Neutrophil (primary cell): ENCODE measurements at regions not wholly inside any gene's neighbourhood (a gene's known extent, or its start where the extent isn't known, plus 50 kb on each side); places are given as distances from the start of the nearest gene placed in this dataset.

Experiments used
- H3K27ac ChIP-seq: fragments of 200-600 bp; sonication (generic); 2 replicates; pipeline ENCODE4 v1.5.1; 2016; ENCODE audit warnings: mild to moderate bottlenecking, moderate library complexity
- H3K27me3 ChIP-seq: fragments of 200-600 bp; sonication (generic); 2 replicates; pipeline ENCODE4 v1.6.0; 2016; ENCODE audit warnings: mild to moderate bottlenecking
- H3K36me3 ChIP-seq: fragments of 200-600 bp; sonication (generic); 2 replicates; pipeline ENCODE4 v1.5.1; 2017
- H3K4me1 ChIP-seq, 2 experiments: fragments of 200-600 bp in 1 of 2; sonication (generic) in 1 of 2; 1 replicate in 1 of 2; 2 replicates in 1 of 2; pipeline versions ENCODE4 v1.5.1 to v1.6.1; 2013 to 2016; ENCODE audit warnings: low read depth in 1 of 2, low read length in 1 of 2, mild to moderate bottlenecking in 1 of 2, moderate library complexity in 1 of 2; ENCODE audit not compliant: control insufficient read depth in 1 of 2, insufficient read depth in 1 of 2
- H3K4me3 ChIP-seq, 2 experiments: fragments of 200-600 bp in 1 of 2; sonication (generic) in 1 of 2; 1 replicate in 1 of 2; 2 replicates in 1 of 2; pipeline ENCODE4 v1.5.1; 2013 to 2016; ENCODE audit warnings: low read depth in 1 of 2, low read length in 1 of 2, mild to moderate bottlenecking in 1 of 2, moderate library complexity in 1 of 2
- H3K9me3 ChIP-seq: fragments of 200-600 bp; sonication (generic); 2 replicates; pipeline ENCODE4 v1.5.1; 2016
- CTCF ChIP-seq: fragments of 200-600 bp; sonication (generic); IDR thresholded peaks from 2 replicates; pipeline ENCODE4 v1.5.1; 2016; ENCODE audit warnings: antibody characterized with exemption

- TF ChIP-seq CTCF = no peak
- H3K36me3 ChIP-seq = no peaks in the 10 kb centered on the region
- H3K27ac ChIP-seq = no peak overlapping the region
- no peak overlapping the region for H3K4me3 ChIP-seq
- H3K4me1 ChIP-seq = no peaks in the 10 kb centered on the region
- no peaks in the 10 kb centered on the region for H3K27me3 ChIP-seq
- H3K9me3 ChIP-seq = no peaks in the 10 kb centered on the region
Measured at GRCh38 chr1:218760601-218761570, 412.8 kb upstream of the LYPLAL1 start.

- TF ChIP-seq CTCF = no peak
- Histone ChIP-seq H3K9me3 (no peaks in the 10 kb centered on the region), H3K27ac (no peak overlapping the region), H3K36me3 (no peaks in the 10 kb centered on the region), H3K4me3 (no peak overlapping the region), H3K4me1 (no peaks in the 10 kb centered on the region), H3K27me3 (no peaks in the 10 kb centered on the region)
Measured at GRCh38 chr1:218763538-218763937, 410.1 kb upstream of the LYPLAL1 start.

- no peak for TF ChIP-seq CTCF
- Histone ChIP-seq H3K4me1 (no peaks in the 10 kb centered on the region), H3K27ac (no peak overlapping the region), H3K4me3 (no peak overlapping the region), H3K36me3 (no peaks in the 10 kb centered on the region), H3K27me3 (no peaks in the 10 kb centered on the region), H3K9me3 (no peaks in the 10 kb centered on the region)
Measured at GRCh38 chr1:218765753-218766152, 407.9 kb upstream of the LYPLAL1 start.

- Histone ChIP-seq H3K36me3 (no peaks in the 10 kb centered on the region), H3K4me1 (no peaks in the 10 kb centered on the region), H3K9me3 (no peaks in the 10 kb centered on the region), H3K4me3 (no peak overlapping the region), H3K27ac (no peak overlapping the region), H3K27me3 (no peaks in the 10 kb centered on the region)
- TF ChIP-seq CTCF = no peak
Measured at GRCh38 chr1:218771931-218772330, 401.7 kb upstream of the LYPLAL1 start.

- Histone ChIP-seq H3K4me1 (no peaks in the 10 kb centered on the region), H3K9me3 (no peaks in the 10 kb centered on the region), H3K4me3 (no peak overlapping the region), H3K36me3 (no peaks in the 10 kb centered on the region), H3K27ac (no peak overlapping the region), H3K27me3 (no peaks in the 10 kb centered on the region)
- TF ChIP-seq CTCF = no peak
Measured at GRCh38 chr1:218772575-218772974, 401.1 kb upstream of the LYPLAL1 start.
